GM12878 (cell line): ENCODE measurements at regions not wholly inside any gene's neighbourhood (a gene's known extent, or its start where the extent isn't known, plus 50 kb on each side); places are given as distances from the start of the nearest gene placed in this dataset.

ENCODE experiments used
- ATAC-seq: fragments of 200-7000 bp; cut with Tn5 transposase; 3 replicates; pipeline ENCODE4 v1.9.1; 2020; ENCODE audit warnings: mild to moderate bottlenecking, moderate library complexity
- BruUV-seq: library from RNA; stranded (reverse); fragments of 400-500 nt; replicated peaks from 2 replicates; lab custom pipeline; 2021; lab: Mats Ljungman, UMichigan
- CTCF ChIA-PET: fragments of 300-600 bp; sonication (Branson Sonifier 250); formaldehyde crosslinking; extraction: SDS; loops from one replicate; lab custom pipeline; 2021; ENCODE audit warnings: inconsistent platforms; lab: Yijun Ruan, JAX
- POLR2A ChIA-PET: fragments of 350-600 bp; formaldehyde crosslinking; extraction: SDS; loops from one replicate; lab custom pipeline; 2021; ENCODE audit warnings: inconsistent platforms; lab: Charles Lee
- RAD21 ChIA-PET: fragments of 300-600 bp; sonication (Branson Sonifier 250); formaldehyde crosslinking; loops from one replicate; lab custom pipeline; 2023; ENCODE audit warnings: antibody characterized with exemption; ENCODE audit not compliant: unreplicated experiment; lab: Charles Lee
- SMC1A ChIA-PET: fragments of 300-600 bp; sonication (Branson Sonifier 250); formaldehyde crosslinking; loops from one replicate; lab custom pipeline; 2023; ENCODE audit not compliant: unreplicated experiment, uncharacterized antibody; lab: Charles Lee
- DNase-seq: peaks from one replicate; pipeline ENCODE4 v3.0.0-alpha.2; 2011; ENCODE audit warnings: low read depth, low spot score
- FAIRE-seq: peaks from 3 replicates; lab custom pipeline; 2011; peaks lifted over from hg19 to GRCh38; lab: Jason Lieb, UNC
- H2AFZ ChIP-seq: 2 replicates; pipeline ENCODE4 v1.6.0; 2011; ENCODE audit warnings: low read depth, low read length, control low read depth; ENCODE audit not compliant: control insufficient read depth
- H3K27ac ChIP-seq: 2 replicates; pipeline ENCODE4 v1.5.1; 2011; ENCODE audit warnings: control low read depth; ENCODE audit not compliant: control insufficient read depth, insufficient read depth
- H3K27me3 ChIP-seq, 2 experiments: replicated peaks in 1 of 2; 2 replicates each; pipeline versions ENCODE4 v1.6.0 to v1.6.1; 2011; ENCODE audit warnings: low read length in 1 of 2; ENCODE audit not compliant: control insufficient read depth in 2 of 2, insufficient read depth in 2 of 2
- H3K36me3 ChIP-seq, 2 experiments: 2 replicates each; pipeline ENCODE4 v1.5.1; 2011; ENCODE audit warnings: low read length in 1 of 2; ENCODE audit not compliant: control insufficient read depth in 2 of 2, insufficient read depth in 2 of 2
- H3K4me1 ChIP-seq: 2 replicates; pipeline ENCODE4 v1.6.1; 2011; ENCODE audit warnings: mild to moderate bottlenecking, low read length, moderate library complexity, mixed read lengths; ENCODE audit not compliant: control insufficient read depth, insufficient read depth
- H3K4me2 ChIP-seq: 2 replicates; pipeline ENCODE4 v1.6.0; 2011; ENCODE audit warnings: control low read depth; ENCODE audit not compliant: control insufficient read depth, insufficient read depth
- H3K4me3 ChIP-seq: fragments of 200-600 bp; sonication (generic); 2 replicates; pipeline ENCODE4 v1.5.1; 2016
- H3K79me2 ChIP-seq: 2 replicates; pipeline ENCODE4 v1.6.0; 2011; ENCODE audit warnings: low read length; ENCODE audit not compliant: control insufficient read depth, insufficient read depth
- H3K9ac ChIP-seq: 2 replicates; pipeline ENCODE4 v1.8.0; 2011; ENCODE audit warnings: low read length, control low read depth, mixed read lengths; ENCODE audit not compliant: control insufficient read depth, insufficient read depth
- H3K9me3 ChIP-seq: replicated peaks from 3 replicates; pipeline ENCODE4 v1.5.1; 2011; ENCODE audit warnings: mild to moderate bottlenecking, low read length; ENCODE audit not compliant: control insufficient read depth, insufficient read depth
- H4K20me1 ChIP-seq: 2 replicates; pipeline ENCODE4 v1.6.0; 2011; ENCODE audit not compliant: control insufficient read depth, insufficient read depth
- ASH2L ChIP-seq: fragments of 300-600, 200-600 bp; sonication (generic); IDR thresholded peaks from 2 replicates; pipeline ENCODE4 v1.6.1; 2017; ENCODE audit warnings: low read depth, mild to moderate bottlenecking, borderline replicate concordance
- BACH1 ChIP-seq: fragments of 450-650 bp; IDR thresholded peaks from 2 replicates; pipeline ENCODE4 v1.6.1; 2017; ENCODE audit warnings: mild to moderate bottlenecking, borderline replicate concordance
- BCL11A ChIP-seq: IDR thresholded peaks from 2 replicates; pipeline ENCODE4 v1.6.1; 2011; ENCODE audit warnings: low read depth, low read length
- CEBPZ ChIP-seq: fragments of 150-350 bp; IDR thresholded peaks from 2 replicates; pipeline ENCODE4 v1.6.1; 2016; ENCODE audit warnings: low read depth, low read length
- CHD4 ChIP-seq: fragments of 200-600 bp; sonication (generic); IDR thresholded peaks from 2 replicates; pipeline ENCODE4 v1.6.1; 2016; ENCODE audit warnings: mild to moderate bottlenecking
- EED ChIP-seq: sonication (generic); IDR thresholded peaks from 2 replicates; pipeline ENCODE4 v1.6.1; 2016; ENCODE audit warnings: antibody characterized with exemption, low read depth
- EGR1 ChIP-seq, 2 experiments: IDR thresholded peaks; 1 replicate in 1 of 2; 2 replicates in 1 of 2; pipeline ENCODE4 v1.6.1; 2011 to 2012; ENCODE audit warnings: low read depth in 2 of 2, low read length in 2 of 2, borderline replicate concordance in 1 of 2, mild to moderate bottlenecking in 1 of 2, moderate library complexity in 1 of 2
- ELK1 ChIP-seq: IDR thresholded peaks from 2 replicates; pipeline ENCODE4 v1.6.1; 2012; ENCODE audit warnings: low read depth, low read length, improper control_type of control experiment
- FOXK2 ChIP-seq: fragments of 450-650 bp; IDR thresholded peaks from 2 replicates; pipeline ENCODE4 v1.6.1; 2017; ENCODE audit warnings: mild to moderate bottlenecking, moderate library complexity
- FOXM1 ChIP-seq: IDR thresholded peaks from 2 replicates; pipeline ENCODE4 v1.6.1; 2012; ENCODE audit warnings: low read depth, mild to moderate bottlenecking, inconsistent platforms, low read length, moderate library complexity
- HCFC1 ChIP-seq: fragments of 150-350 bp; IDR thresholded peaks from 2 replicates; pipeline ENCODE4 v1.6.1; 2014; ENCODE audit warnings: low read length
- MTA2 ChIP-seq: fragments of 450-650 bp; IDR thresholded peaks from 2 replicates; pipeline ENCODE4 v1.6.1; 2016; ENCODE audit warnings: low read depth, mild to moderate bottlenecking, moderate library complexity
- NR2C2 ChIP-seq: IDR thresholded peaks from 2 replicates; pipeline ENCODE4 v1.6.1; 2011; ENCODE audit warnings: borderline replicate concordance, low read depth; ENCODE audit not compliant: control insufficient read depth, insufficient read length
- RCOR1 ChIP-seq: conservative IDR thresholded peaks from 2 replicates; pipeline ENCODE4 v1.6.1; 2012; ENCODE audit warnings: low read depth, low read length, improper control_type of control experiment
- SREBF1 ChIP-seq: IDR thresholded peaks from 2 replicates; pipeline ENCODE4 v1.6.1; 2012; ENCODE audit warnings: mild to moderate bottlenecking, low read length
- STAT3 ChIP-seq: IDR thresholded peaks from 2 replicates; pipeline ENCODE4 v1.6.1; 2011; ENCODE audit warnings: low read depth, low read length, improper control_type of control experiment
- TCF12 ChIP-seq: IDR thresholded peaks from 2 replicates; pipeline ENCODE4 v1.6.1; 2011; ENCODE audit warnings: low read depth, mild to moderate bottlenecking, low read length
- TCF3 ChIP-seq: IDR thresholded peaks from 2 replicates; pipeline ENCODE4 v1.6.1; 2012; ENCODE audit warnings: low read depth, mild to moderate bottlenecking, low read length, borderline replicate concordance; ENCODE audit not compliant: insufficient read depth
- ZNF274 ChIP-seq: IDR thresholded peaks from one replicate; pipeline ENCODE4 v1.8.0; 2011; ENCODE audit not compliant: insufficient read length, insufficient read depth
- WGBS: methylation state at CpG from one replicate; pipeline ENCODE4 v1.1.6; 2016; ENCODE audit warnings: low lambda C conversion rate; ENCODE audit not compliant: insufficient replicate concordance, insufficient coverage; ENCODE audit errors: missing lambda C conversion rate; 5-methylcytosine and 5-hydroxymethylcytosine counted together
- in situ Hi-C: fragments of 300-500 bp; cut with MboI; formaldehyde crosslinking; loops from 9 replicates; pipeline ENCODE4 v1.14.3; 2018; ENCODE audit warnings: mixed read lengths
- intact Hi-C: fragments of 100-400 bp; cut with micrococcal nuclease; formaldehyde crosslinking; loops from one replicate; pipeline ENCODE4 v1.14.2; 2022; ENCODE audit not compliant: unreplicated experiment

GRCh38 chr16:51407199-51407598 is 256.1 kb upstream of the SALL1 start:
- CTCF ChIA-PET: no interaction called here
- no peaks in the 10 kb centered on the region for H3K27me3 ChIP-seq
- intact Hi-C loops: loop anchor here (10.0 kb wide), 1 partner anchor 168 kb away; no protein-coding TSS in a partner anchor
- H3K79me2 ChIP-seq: no peaks in the 10 kb centered on the region
- in situ Hi-C loops: no loop called here
- peak; percentile 31 for DNase-seq
- no peak overlapping the region for H3K27ac ChIP-seq
- POLR2A ChIA-PET: no interaction called here
- RAD21 ChIA-PET: interaction anchor here (0.6 kb wide), 1 partner anchor 172 kb away, joined by 3 read pairs; no protein-coding TSS in a partner anchor
- no peaks in the 10 kb centered on the region for H3K9me3 ChIP-seq
- H3K36me3 ChIP-seq: no peaks in the 10 kb centered on the region
- no peaks in the 10 kb centered on the region for H3K4me1 ChIP-seq
- no peak overlapping the region for H3K4me3 ChIP-seq
- SMC1A ChIA-PET: interaction anchor here (1.2 kb wide), 1 partner anchor 170 kb away, joined by 3 read pairs; no protein-coding TSS in a partner anchor
- ATAC-seq: peak; percentile 77
- no peak overlapping the region for H3K4me2 ChIP-seq
- H2AFZ ChIP-seq: no peak overlapping the region
- no TSS peak for BruUV-seq
- no peak for FAIRE-seq
- H3K9ac ChIP-seq: no peak overlapping the region
- 2% methylated on average over 4 of the region's 4 CpGs for WGBS
- H4K20me1 ChIP-seq: no peaks in the 10 kb centered on the region
- TF ChIP-seq STAT3 (no peak), BACH1 (no peak), EGR1 (IDR thresholded peaks at IDR 0.05; ENCODE audit: borderline replicate concordance in 1 of 2, low read depth in 2 of 2, low read length in 2 of 2) (no peak), CHD4 (no peak), TCF12 (no peak), CEBPZ (no peak), ZNF274 (no peak), RCOR1 (no peak), FOXK2 (no peak), ASH2L (no peak), HCFC1 (no peak), ELK1 (no peak), FOXM1 (no peak), MTA2 (peak; percentile 92), TCF3 (no peak), SREBF1 (no peak), EED (no peak), NR2C2 (no peak), BCL11A (no peak)
